ENCODE measurements at regions not wholly inside any gene's neighbourhood (a gene's known extent, or its start where the extent isn't known, plus 50 kb on each side); places are given as distances from the start of the nearest gene placed in this dataset.

DNA sequence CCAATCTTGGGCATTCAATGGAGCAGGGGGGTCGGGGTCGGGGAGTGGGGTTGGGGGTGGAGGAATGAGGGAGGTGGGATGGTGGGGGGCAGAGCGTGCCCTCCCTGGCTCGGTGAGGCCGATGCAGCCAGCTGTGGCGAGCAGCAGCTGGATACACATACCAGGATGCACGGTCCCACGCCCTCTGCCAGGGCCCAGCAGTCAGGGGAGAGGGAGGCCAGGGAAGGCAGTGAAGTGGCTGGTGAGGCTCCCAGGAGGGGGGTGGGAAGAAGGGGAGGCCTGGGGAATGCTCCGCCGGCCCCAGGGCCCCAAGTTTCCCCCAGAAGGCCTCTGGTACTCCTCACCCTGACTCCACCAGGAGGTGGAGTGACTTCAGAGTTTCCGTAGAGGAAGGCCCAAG lies 77.6 kb upstream of the LHX1 start:
- in situ Hi-C loops (cut with HindIII; ENCODE audit: low sequenced_read_pairs) = loop anchor here (5.0 kb wide), 1 partner anchor 78 kb away; the partner anchor contains the start of gene LHX1

DNA sequence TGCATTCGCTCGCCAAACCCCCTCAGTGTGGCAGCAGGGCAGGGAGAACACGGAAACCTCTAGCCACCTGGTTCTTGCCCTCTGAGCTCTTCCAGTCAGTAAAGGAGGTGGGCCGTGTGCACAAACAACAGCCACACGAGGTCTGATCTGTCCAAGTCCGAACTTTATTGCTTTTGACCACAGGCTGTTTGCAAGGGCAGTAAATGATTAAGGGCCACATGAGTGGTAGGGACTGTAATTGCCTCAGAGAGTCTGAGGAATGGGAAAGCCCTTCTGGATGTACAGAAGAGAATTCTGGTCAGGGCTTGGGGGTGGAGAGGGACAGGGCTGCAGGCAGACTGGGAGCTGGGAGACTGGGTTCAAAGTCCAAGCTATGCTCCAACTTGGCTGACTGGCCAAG lies 75.7 kb upstream of the LHX1 start:
- in situ Hi-C loops (cut with HindIII; ENCODE audit: low sequenced_read_pairs) = loop anchor here (5.0 kb wide), 1 partner anchor 76 kb away; the partner anchor contains the start of gene LHX1

DNA sequence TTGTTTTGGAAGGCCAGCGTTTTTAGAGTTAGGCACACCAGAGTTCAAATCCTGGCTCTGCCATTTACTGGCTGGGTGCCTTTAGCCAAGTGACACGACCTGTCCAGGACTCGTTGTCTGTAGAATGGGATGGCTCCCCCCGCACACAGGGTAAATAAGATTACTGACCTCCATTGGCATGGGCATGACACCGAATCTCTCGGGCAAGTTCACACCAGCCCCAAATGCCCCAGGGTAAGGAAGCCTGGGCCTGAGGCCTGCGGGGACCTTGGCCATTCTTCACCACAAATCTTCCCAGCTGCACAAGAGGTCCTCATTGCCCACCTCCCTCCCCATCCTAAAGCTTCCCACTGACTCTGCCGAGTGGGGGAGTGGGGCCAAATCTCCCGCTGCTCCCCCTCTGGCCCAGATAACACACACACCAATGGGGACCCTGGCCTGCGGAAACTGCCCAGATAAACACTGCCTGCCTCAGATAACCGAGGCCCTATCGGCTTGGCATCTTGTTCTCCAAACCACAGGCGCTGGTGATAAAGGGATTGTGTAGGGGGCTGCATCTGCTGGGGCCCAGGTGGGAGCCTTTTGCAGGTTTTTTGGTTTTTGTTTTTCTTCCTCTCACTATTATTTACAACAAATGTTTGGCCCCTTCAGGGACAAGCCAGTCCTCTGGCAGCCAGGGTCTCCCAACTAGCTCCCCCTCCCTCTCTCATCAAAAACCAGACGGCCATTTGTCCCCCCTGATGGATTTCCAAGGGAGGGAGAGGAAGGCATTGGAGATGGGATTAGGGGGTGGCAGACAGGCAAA lies 75.0 kb upstream of the LHX1 start:
- in situ Hi-C loops (cut with HindIII; ENCODE audit: low sequenced_read_pairs) = loop anchor here (5.0 kb wide), 1 partner anchor 75 kb away; the partner anchor contains the start of gene LHX1

DNA sequence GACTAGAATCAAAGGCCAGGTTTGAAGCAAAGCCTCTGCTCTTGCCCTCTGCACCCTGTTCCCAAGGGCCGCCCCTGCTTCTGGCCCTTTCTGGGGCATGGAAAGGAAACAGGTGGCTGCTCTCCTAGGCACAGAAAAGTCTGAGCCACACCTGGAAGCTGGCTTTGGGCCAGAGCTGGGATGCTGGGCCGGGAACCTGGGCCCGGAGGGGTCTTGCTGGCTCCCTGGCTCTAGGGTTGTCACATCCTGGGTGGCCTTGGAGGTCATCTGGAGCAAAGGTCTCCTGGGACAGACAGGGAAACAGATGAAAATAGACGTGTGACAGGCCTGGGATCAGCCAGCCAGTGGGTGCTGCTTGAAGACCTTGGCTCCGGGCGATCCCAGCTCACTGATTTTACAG lies 74.1 kb upstream of the LHX1 start:
- in situ Hi-C loops (cut with HindIII; ENCODE audit: low sequenced_read_pairs) = loop anchor here (5.0 kb wide), 1 partner anchor 74 kb away; the partner anchor contains the start of gene LHX1

DNA sequence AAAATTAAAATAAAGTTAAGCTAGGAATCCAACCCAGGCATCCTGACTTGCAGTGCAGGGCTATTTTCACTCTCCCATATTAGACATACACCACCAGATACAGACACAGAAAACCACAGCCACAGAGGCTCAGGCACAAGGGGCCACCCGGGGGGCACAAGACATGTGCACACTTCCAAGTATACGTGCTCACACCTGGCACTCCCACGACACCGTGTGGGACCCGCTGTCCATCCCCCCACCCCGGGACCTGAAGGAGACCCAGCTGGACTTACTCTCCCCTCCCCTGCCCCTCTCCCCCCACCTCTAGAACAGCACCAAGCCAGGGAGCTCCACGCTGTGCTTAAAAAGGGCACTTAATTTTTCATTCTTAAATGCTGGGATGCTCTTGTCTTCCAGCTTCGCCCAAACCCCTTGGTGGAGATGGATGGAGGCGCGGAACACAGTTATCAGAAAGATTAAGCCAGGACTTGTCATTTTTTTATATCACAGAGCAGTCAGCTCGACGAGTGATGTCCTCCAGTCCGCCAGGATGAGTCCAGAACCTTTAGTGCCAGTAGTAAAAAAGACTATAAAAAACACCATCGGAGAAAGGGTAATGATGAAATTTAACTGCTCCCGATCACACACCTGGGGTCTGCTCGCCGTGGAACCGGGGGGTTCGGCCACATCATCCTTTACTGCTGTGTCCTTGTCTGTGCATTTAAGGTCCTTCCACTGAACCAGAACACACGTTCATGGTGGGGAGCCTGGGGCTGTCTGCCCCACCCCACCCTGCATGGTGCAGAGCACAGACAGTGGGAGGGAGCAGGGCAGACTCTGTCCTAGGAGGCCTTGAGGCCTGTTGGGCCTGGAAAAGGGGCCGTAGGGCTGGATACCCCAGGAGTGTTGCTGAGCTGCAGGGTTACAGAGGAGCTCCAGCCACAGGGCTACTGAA lies 73.3 kb upstream of the LHX1 start:
- in situ Hi-C loops (cut with HindIII; ENCODE audit: low sequenced_read_pairs) = loop anchor here (5.0 kb wide), 1 partner anchor 73 kb away; the partner anchor contains the start of gene LHX1

DNA sequence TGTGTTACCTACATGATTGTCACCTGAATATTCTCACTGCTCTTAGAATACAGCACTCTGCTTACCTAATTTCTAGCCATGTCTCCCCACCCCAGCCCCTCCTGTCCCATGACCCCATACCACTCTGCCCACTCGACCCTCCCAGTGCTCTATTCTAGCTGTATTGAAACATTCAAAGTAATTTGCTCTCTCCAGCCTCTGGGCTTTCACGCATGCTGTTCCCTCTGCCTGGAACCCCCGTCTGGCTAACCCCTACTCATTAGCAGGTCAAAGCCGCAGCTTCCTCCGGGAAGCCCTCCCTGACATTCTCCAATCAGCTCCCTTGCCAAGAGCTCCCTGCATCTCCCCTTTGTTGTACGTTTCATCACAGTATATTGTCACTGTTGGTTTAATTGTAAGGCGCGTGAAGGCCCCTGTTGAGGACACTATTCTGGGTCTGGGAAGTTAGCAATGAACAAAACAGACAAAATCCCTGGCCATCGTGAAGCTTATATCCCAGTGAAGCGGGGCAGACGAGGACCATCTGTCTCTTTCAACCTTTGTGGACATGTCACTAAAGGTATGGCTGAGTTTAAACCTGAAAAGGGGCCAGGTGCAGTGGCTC lies 72.3 kb upstream of the LHX1 start:
- in situ Hi-C loops (cut with HindIII; ENCODE audit: low sequenced_read_pairs) = loop anchor here (5.0 kb wide), 1 partner anchor 72 kb away; the partner anchor contains the start of gene LHX1

DNA sequence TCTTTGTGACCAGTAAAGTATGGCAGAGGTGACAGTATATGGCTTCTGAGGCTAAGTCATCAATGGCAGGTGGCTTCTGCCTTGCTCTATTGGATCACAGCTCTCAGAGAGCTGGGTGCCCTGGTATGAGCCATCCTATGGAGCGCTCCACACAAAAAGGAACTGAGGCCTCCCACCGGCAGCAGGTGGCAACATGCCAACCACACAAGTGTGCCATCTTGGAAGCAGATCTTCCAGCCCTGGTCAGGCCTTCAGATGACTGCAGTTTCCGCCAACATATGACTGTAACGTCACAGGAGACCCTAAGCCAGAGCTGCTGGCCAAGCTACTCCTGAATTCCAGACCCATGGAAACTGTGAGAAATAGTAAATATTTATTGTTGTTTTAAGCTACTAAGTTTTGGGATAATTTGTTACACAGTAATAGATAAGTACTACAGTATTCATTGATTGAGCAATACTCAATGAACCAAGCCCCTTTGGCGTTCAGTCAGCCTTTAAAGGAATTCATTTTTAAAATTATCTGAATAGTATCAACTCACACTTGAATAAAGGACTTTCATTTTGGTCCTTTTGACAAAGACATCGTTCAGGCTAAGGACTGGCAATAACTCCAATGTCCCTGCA lies 69.4 kb upstream of the LHX1 start:
- in situ Hi-C loops (cut with HindIII; ENCODE audit: low sequenced_read_pairs) = no loop called here

DNA sequence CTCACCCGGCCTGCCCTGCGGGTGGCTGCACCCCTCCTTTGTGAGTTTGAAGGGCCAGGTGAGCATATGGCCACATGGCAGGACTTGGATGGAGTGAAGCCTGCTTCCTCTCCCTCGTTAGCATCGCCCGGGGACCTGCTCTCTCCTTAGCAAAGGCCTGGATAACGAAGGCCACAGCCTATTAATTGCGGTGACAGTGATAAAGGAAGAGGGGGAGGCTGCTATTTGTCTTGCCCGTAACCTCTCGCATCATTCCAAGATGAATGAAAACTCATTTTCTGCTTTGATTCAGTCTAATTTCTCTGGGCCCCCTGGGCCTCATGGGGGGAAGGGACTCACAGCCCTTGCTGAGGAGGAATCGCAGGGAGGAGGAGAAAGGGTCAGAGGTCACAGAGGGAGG lies 68.5 kb upstream of the LHX1 start:
- in situ Hi-C loops (cut with HindIII; ENCODE audit: low sequenced_read_pairs) = no loop called here

DNA sequence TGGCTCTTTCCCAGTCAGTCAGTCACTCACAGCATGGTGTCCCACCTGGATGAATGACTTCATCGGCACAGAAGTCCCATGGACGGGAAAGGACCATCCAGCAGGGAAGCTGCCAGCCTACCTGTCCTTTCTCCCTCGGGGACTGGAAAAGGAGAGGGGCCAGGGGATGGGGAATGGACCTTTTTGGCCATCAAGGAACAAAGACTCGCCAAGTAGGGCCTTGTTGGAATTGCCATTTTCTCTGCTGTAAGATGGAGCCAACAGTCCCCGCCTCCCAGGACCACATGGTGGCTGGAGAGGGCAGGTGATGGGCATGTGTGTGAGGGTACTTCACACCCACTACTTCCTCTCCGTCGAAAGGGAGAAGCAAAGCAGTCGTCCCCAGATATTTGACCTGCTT lies 67.8 kb upstream of the LHX1 start:
- in situ Hi-C loops (cut with HindIII; ENCODE audit: low sequenced_read_pairs) = no loop called here

DNA sequence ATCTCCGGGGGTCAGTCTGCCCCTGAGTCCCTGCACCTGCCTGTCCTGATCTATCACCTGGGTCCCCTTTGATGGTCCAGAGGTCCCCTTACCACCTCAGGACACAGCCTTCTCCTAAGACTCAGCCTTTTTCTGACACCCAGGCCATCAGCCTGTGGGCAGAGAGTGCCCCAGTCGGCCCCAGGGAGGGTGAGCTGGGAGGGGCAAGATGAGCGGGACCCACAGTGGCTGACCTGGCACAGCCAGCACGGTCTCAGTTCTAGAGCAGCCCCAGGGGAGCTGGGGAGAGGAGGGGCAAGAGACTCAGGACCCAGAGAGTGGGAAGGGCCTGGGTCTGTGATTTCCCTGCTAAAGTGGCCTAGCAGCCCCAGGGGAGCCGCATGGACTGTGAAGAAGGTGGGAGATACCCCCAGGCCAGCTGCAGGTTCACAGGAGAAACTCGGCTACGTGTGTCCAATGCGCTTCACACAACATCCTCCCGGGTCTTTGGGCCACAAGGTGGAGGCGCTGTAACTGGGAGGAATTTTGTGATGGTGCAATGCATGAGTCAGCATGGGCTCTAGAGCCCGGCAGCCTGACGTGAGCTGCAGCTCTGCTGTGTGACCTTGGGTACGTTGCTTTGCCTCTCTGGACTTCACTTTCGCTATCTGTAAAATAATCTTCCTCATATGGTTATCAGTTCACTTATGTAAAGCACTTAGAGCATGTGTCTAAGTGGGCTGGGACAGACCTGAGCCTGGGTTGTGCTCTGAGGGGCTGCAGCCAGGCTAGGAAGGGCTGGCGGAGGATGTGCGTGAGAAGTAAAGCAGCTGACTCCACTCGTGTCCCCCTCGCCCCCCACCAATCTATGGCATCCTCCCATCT lies 67.2 kb upstream of the LHX1 start:
- in situ Hi-C loops (cut with HindIII; ENCODE audit: low sequenced_read_pairs) = no loop called here

DNA sequence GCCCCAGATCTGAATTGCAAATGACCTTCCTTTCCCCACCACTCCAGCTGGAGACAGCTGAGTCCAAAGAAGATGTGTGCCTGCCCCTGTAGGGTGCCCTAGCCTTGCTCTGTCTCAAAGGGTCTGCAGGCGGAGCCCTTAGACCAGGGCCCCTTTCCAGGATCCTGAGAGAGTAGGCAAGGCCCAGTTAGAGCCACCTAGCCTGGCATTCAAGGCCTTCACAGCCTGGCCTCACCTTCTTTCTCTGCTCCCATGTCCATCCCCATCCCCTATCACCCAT lies 66.6 kb upstream of the LHX1 start:
- in situ Hi-C loops (cut with HindIII; ENCODE audit: low sequenced_read_pairs) = no loop called here

DNA sequence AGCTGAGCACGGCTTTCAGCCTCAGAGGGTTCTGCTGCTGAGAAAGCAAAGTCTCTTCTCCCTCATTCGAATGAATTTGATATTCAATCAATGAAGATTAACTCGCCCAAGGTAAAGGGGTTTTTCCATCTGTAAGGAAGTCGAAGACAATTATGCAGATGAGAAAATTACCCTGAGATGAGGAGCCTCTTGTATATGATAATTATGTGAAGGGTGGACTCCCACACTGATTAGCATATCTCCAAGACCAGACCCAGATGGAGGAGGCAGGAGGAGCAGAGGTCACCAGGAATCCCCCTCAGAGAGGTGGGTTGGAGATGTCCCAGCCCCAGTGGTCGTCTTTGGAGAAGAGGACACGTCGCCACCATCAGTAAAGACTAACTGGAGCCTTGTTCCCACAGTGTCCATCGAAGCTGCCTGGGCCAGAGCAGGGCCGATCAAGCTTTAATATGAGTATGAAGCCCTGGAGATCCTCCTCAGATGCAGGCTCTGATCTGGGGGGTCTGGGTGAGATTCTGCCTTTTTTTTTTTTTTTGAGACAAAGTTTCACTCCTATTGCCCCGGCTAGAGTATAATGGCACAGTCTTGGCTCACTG lies 61.5 kb upstream of the LHX1 start:
- in situ Hi-C loops (cut with HindIII; ENCODE audit: low sequenced_read_pairs) = loop anchor here (5.0 kb wide), 1 partner anchor 53 kb away; no protein-coding TSS in a partner anchor

DNA sequence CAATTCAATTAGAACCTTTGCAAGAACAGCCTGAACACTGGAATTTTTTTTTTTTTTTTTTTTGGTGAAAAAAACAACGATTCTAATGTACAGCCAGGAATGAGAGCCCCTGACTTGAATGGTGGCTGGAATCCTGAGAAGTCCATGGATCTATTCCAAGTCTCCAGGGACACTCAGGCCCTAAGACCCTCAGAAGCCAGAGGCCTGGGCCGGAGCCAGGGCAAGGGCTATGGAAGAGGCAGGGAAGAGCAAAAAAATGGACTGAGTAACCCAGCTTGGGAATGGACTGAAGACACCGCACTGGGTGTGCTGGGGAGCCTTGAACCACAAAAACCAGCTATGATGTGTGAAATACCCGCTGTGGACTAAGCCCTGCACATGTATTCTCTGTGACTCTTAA lies 60.3 kb upstream of the LHX1 start:
- in situ Hi-C loops (cut with HindIII; ENCODE audit: low sequenced_read_pairs) = loop anchor here (5.0 kb wide), 1 partner anchor 55 kb away; no protein-coding TSS in a partner anchor

DNA sequence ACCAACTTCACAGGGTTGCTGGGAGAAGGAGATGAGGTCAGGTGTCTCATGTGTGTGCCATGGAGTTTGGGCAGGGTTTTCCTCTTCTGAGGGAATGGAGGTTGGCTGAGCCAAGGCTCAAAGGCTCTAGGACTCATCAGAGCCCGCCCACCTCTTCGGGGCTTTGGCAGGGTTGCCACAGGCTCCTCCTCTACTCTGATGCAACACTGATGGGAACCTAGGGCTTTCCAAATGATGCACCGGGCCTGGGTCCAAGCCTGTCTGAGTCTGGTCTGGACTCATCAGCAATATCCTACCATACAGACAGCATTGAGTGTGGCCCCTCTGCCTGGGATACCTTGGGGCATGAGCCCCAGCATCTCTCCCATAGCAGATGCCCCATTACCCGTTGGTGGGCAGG lies 59.5 kb upstream of the LHX1 start:
- in situ Hi-C loops (cut with HindIII; ENCODE audit: low sequenced_read_pairs) = loop anchor here (5.0 kb wide), 1 partner anchor 55 kb away; no protein-coding TSS in a partner anchor

DNA sequence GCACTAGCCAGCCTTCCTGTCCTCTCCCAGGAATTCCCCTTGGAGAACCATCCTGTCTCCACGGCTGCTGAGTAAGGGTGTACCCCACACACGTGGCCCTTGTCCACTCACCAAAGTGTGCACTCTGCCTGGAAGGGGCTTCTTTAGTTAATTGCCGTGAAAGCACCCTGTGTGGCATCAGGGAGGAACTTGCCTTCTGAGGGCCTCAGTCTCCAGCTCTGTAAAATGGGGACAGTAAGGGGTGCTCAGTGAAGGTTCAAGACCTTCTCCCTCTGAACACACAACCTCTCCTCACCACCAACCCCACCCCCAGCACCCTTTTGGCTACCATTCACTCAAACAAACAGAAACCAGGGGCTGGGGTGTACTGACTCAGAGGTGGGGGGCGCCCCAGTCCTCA lies 59.1 kb upstream of the LHX1 start:
- in situ Hi-C loops (cut with HindIII; ENCODE audit: low sequenced_read_pairs) = loop anchor here (5.0 kb wide), 1 partner anchor 56 kb away; no protein-coding TSS in a partner anchor

DNA sequence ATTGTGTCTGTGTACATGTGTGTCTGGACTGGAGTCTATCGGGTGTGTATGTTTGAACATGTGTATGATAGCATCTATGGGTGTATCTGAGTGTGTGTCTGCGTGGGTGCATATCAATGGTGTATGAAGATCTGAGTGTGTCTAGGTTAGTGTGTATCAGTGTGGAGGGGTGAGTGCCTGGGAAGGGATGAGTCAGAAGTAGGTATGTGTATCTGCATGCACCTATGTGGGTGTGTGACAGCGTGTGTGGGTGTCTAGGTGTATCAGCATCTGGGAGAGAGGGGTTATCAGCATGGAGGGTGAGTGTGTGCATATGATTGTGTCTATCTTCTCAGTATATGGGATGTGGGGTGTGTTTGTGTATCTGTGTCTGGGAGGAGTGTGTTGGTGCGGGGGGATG lies 58.2 kb upstream of the LHX1 start:
- in situ Hi-C loops (cut with HindIII; ENCODE audit: low sequenced_read_pairs) = loop anchor here (5.0 kb wide), 1 partner anchor 57 kb away; no protein-coding TSS in a partner anchor

DNA sequence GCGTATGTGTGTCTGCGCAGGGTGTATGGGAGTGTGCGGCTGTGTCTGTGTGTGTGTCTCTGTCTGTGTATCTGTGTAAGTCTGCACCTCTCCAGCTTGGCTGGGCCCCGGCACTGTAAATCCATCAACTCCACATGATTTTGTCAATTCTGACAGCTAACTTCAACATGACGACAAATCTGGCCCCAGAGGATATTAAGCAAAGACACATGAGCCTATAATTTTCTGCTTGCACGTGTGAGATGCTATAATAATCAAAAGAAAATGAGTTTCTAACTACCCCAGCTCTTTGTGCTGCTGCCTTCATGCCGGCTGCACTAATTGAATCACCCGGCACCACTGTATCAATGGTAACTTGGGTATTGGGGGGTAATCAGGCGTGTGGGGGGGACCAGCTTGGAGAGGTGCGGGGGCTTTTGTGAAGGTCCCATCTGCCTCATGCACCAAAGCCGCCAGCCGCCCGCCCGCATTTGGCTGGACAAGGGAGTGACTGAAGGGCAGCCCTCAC lies 57.6 kb upstream of the LHX1 start:
- in situ Hi-C loops (cut with HindIII; ENCODE audit: low sequenced_read_pairs) = loop anchor here (5.0 to 10.0 kb wide), 3 partner anchors 55 to 175 kb away; partner anchors contain the start of gene LHX1

DNA sequence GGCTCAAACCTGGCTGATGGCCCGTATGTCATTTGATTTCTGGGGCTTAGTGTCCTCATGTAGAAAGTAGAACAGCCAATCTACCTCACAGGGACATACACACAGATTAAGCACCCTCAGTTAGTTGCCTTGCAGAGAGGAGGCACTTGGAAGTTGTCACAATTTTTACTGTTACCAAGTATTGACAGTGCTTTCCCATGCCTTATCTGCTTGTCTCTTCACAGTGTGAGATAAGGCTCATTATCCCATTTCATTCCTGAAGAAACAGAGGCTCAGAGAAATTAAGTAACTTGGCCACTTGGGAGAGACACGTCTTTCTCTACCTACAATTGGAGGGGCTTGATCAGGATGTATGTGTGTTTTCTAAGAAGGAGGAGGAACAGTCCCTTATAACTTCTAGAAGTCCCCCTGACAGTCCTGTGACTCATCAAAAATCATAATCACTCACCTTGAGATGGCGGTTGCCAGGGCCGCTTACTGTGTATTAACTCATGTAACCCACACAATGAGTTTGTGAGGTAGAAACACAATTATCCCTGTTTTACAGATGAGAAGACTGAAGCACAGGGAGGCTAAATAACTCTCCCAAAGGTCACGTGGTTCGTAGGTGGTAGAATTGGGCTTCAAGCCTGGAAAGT lies 56.9 kb upstream of the LHX1 start:
- in situ Hi-C loops (cut with HindIII; ENCODE audit: low sequenced_read_pairs) = loop anchor here (10.0 kb wide), 2 partner anchors 54 to 174 kb away; partner anchors contain the start of gene LHX1
